Osteoblast (primary cell): ENCODE measurements at regions not wholly inside any gene's neighbourhood (a gene's known extent, or its start where the extent isn't known, plus 50 kb on each side); places are given as distances from the start of the nearest gene placed in this dataset.

Experiments
- DNase-seq: peaks from one replicate; pipeline ENCODE4 v3.0.0; 2011; ENCODE audit warnings: low spot score, mixed read lengths; ENCODE audit not compliant: insufficient read length; ENCODE audit errors: missing footprints
- H2AFZ ChIP-seq: 2 replicates; pipeline ENCODE4 v1.6.0; 2011; ENCODE audit warnings: mild to moderate bottlenecking, low read length
- H3K27ac ChIP-seq: 2 replicates; pipeline ENCODE4 v1.5.1; 2011; ENCODE audit warnings: mild to moderate bottlenecking, low read depth, low read length, moderate library complexity
- H3K27me3 ChIP-seq: 2 replicates; pipeline ENCODE4 v1.6.0; 2012; ENCODE audit warnings: mild to moderate bottlenecking, control low read depth, inconsistent platforms, low read length, moderate library complexity; ENCODE audit not compliant: insufficient read depth
- H3K36me3 ChIP-seq: 2 replicates; pipeline ENCODE4 v1.5.1; 2011; ENCODE audit warnings: mild to moderate bottlenecking, low read length, control low read depth, moderate library complexity; ENCODE audit not compliant: insufficient read depth
- H3K4me1 ChIP-seq: 2 replicates; pipeline ENCODE4 v1.5.1; 2011; ENCODE audit warnings: mild to moderate bottlenecking, low read length, control low read depth, moderate library complexity; ENCODE audit not compliant: insufficient read depth
- H3K4me2 ChIP-seq: 2 replicates; pipeline ENCODE4 v1.6.0; 2011; ENCODE audit warnings: mild to moderate bottlenecking, low read length; ENCODE audit not compliant: insufficient read depth
- H3K4me3 ChIP-seq: fragments of 200-600 bp; sonication (generic); 3 replicates; pipeline ENCODE4 v1.5.1; 2012; ENCODE audit warnings: mild to moderate bottlenecking, low read length, inconsistent platforms; ENCODE audit not compliant: insufficient read depth
- H3K79me2 ChIP-seq: 2 replicates; pipeline ENCODE4 v1.6.0; 2012; ENCODE audit warnings: mild to moderate bottlenecking, low read length, control low read depth, inconsistent platforms; ENCODE audit not compliant: insufficient read depth
- H3K9me3 ChIP-seq: 2 replicates; pipeline ENCODE4 v1.5.1; 2011; ENCODE audit warnings: low read depth, low read length, control low read depth
- H4K20me1 ChIP-seq: 2 replicates; pipeline ENCODE4 v1.6.0; 2012; ENCODE audit warnings: mild to moderate bottlenecking, low read length, control low read depth; ENCODE audit not compliant: insufficient read depth
- TF ChIP-seq, protein P1 (sequence below): IDR thresholded peaks from 2 replicates; pipeline ENCODE4 v1.5.1; 2011; ENCODE audit warnings: mild to moderate bottlenecking, low read depth, low read length, moderate library complexity; ENCODE audit errors: extremely low read depth

DNA sequence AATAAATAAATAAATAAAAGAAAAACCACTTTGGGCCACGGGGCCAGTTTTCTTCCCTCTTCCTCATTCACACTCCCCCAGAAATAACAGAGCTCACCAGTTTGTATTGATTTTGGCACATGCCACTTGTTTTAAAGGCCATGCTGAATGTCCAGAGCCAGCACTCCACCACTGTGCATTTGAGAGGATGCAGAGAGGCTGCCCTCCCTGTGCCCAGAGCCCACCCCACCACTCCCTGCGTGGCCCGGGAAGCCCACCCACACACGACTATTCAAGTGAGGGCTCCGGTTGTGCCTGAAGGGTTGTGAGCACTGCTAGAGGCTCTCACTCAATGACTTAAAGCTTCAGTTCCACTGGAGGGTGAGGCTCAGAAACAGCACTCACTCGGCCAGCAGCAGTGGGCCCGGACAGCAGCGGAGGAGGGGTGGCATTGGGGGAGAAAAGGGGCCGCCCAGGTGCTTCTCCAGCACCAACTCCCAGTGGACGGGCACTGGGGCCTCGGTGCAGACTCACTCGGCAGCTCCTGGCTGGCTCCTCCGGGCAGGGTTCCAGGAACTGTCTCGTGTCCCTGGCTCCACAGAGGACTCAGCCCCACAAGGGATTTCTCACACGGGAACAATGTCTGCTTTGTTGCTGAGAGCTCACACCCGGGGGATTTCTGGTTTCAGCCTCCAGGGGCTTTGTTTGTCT is 112.7 kb downstream of the SHANK2 start:
- Histone ChIP-seq H3K4me1 (peaks cover 5% of the 10 kb centered on the region), H3K27me3 (no peaks in the 10 kb centered on the region), H2AFZ (no peak overlapping the region), H3K9me3 (no peaks in the 10 kb centered on the region), H3K79me2 (no peaks in the 10 kb centered on the region), H3K27ac (no peak overlapping the region), H3K4me2 (peak overlapping the region; percentile 28), H3K36me3 (no peaks in the 10 kb centered on the region), H3K4me3 (no peak overlapping the region), H4K20me1 (no peaks in the 10 kb centered on the region)
- TF ChIP-seq, protein P1, sequence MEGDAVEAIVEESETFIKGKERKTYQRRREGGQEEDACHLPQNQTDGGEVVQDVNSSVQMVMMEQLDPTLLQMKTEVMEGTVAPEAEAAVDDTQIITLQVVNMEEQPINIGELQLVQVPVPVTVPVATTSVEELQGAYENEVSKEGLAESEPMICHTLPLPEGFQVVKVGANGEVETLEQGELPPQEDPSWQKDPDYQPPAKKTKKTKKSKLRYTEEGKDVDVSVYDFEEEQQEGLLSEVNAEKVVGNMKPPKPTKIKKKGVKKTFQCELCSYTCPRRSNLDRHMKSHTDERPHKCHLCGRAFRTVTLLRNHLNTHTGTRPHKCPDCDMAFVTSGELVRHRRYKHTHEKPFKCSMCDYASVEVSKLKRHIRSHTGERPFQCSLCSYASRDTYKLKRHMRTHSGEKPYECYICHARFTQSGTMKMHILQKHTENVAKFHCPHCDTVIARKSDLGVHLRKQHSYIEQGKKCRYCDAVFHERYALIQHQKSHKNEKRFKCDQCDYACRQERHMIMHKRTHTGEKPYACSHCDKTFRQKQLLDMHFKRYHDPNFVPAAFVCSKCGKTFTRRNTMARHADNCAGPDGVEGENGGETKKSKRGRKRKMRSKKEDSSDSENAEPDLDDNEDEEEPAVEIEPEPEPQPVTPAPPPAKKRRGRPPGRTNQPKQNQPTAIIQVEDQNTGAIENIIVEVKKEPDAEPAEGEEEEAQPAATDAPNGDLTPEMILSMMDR = no peak
- peak; percentile 89 for DNase-seq

DNA sequence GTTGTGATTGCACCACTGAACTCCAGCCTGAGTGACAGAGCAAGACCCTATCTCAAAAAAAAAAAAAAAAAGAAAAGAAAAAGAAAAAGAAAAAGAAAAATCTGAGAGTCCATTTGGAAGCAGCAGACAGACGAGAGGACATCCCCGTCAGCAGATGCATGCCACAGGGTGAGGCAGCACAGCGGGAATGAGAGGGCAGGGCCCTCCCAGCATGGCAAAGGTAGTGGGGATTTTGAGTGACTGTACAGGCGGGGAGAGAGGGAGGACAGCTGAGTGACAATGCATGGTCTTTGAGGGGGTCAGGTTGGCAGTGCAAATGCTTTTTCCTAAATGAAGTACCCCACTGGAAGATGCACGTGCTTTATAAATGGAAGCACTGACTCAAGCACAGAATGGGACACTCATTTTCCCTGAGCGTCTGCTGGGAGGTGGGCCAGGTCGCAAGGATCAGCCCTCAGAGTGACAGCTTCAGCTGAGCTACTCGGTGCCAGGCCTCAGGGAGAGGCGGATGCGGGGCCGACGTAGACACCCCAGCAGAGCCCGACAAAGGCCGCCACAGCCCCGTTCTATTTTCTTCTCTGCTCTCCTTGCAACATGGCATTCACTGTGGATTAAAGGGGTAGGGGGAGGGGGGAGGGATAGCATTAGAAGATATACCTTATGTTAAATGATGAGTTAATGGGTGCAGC is 113.5 kb downstream of the SHANK2 start:
- Histone ChIP-seq H3K27ac (no peak overlapping the region), H3K4me2 (no peak overlapping the region), H3K79me2 (no peaks in the 10 kb centered on the region), H3K9me3 (no peaks in the 10 kb centered on the region), H3K27me3 (no peaks in the 10 kb centered on the region), H2AFZ (no peak overlapping the region), H3K4me3 (no peak overlapping the region), H3K36me3 (no peaks in the 10 kb centered on the region), H3K4me1 (peaks cover 5% of the 10 kb centered on the region), H4K20me1 (no peaks in the 10 kb centered on the region)
- TF ChIP-seq, protein P1 = no peak
- peak; percentile 74 for DNase-seq

DNA sequence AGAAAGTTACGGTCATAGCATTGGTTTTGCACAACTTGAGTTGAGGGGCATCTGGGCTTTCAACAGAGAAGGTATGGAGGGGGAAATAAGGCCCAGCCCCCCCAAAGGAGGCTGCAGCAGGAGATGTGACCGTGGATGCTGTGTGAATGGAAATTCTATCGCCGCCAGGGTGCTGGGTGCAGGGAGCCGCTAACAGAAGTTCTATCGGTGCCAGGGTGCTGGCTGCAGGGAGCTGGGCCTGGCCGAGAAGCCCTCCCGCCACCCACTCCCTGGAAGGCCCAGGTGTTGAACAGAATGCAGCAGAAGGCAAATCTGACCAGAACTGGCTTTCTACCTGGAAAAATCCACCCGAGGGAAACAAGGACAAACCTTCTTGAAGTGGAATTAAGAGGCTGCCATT is 115.0 kb downstream of the SHANK2 start:
- no peaks in the 10 kb centered on the region for H3K36me3 ChIP-seq
- TF ChIP-seq, protein P1 = no peak
- H3K4me3 ChIP-seq = no peak overlapping the region
- no peak overlapping the region for H3K27ac ChIP-seq
- H4K20me1 ChIP-seq = no peaks in the 10 kb centered on the region
- no peak overlapping the region for H3K4me2 ChIP-seq
- H3K9me3 ChIP-seq = no peaks in the 10 kb centered on the region
- peaks cover 5% of the 10 kb centered on the region for H3K4me1 ChIP-seq
- H3K27me3 ChIP-seq = peaks cover 4% of the 10 kb centered on the region
- no peak for DNase-seq
- no peaks in the 10 kb centered on the region for H3K79me2 ChIP-seq
- H2AFZ ChIP-seq = no peak overlapping the region

DNA sequence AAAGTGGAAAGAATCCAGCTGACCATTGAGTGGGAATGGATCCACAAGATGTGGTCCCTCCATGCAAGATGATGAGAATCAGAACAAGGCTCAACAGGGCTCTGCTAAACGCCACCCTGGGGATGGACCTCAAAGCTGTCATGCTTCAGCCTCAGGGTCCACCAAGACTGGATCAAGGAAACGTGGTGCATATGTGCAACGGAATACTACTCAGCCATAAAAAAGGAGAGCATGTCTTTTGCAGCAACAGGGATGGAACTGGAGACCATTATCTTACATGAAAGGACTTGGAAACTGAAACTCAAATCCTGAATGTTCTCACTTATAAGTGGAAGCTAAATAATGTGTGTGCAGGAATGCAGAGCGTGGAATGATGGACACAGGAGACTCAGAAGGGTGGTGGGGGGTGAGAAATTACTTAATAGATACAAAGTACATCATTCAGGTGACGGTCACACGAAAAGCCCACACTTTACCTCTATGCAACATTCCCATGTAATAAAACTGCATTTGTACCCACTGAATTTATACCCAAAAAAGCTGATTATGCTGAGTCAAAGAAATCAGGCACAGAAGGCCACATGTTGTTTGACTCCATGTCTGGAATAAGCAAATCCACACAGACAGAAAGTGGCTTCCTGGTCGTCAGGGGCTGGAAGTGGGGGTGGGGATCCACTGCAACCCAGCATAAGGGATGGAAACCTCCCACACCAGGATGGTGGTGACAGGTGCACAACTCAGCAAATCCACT is 116.1 kb downstream of the SHANK2 start:
- DNase-seq = no peak
- Histone ChIP-seq H3K79me2 (no peaks in the 10 kb centered on the region), H3K4me1 (peaks cover 5% of the 10 kb centered on the region), H3K36me3 (no peaks in the 10 kb centered on the region), H3K4me2 (no peak overlapping the region), H3K27ac (no peak overlapping the region), H3K4me3 (no peak overlapping the region), H3K27me3 (peaks cover 9% of the 10 kb centered on the region), H3K9me3 (no peaks in the 10 kb centered on the region), H2AFZ (no peak overlapping the region), H4K20me1 (no peaks in the 10 kb centered on the region)
- TF ChIP-seq, protein P1 = no peak
